ENCODE measurements at regions not wholly inside any gene's neighbourhood (a gene's known extent, or its start where the extent isn't known, plus 50 kb on each side); places are given as distances from the start of the nearest gene placed in this dataset.
A peak's percentile ranks its signal among the peaks of the same experiment; 100 is the strongest.

DNA sequence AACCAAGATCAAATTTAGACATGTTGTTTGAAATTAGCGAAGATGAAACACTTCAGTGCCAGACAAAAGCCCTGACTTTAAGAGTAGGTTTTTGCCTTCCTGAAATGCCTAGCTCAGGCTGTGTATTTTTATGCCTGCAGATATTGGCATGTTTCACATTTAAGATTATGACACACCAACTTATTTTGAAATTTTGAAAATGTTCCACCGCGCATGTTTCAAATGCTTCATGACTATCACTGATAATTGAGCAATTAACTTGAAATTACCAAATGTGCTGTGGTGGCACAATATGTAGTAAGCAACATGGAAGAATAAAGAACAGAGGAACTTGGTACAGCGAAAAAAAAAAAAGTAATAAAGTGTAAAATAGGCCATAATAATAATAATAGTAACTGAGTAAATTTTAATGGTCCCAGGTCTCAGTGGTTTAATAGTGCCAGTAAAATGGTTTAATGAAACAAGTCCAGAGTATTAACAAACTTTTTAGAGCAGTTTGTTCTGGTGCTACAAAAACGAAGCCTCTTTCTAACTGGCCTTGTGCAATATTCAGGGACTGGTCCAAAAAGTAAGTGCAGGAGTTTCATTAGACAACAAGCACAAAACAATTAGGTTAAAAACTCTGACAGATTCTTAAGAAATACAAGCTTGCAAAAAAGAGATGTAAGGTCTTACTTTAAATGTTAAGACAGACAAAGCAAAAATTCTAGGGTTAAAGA is 112.5 kb upstream of the SOX6 start:
- no peak for TF ChIP-seq EZH2 (IDR thresholded peaks at IDR 0.05; ENCODE audit: low read length, missing control alignments)
- TF ChIP-seq, protein P1, sequence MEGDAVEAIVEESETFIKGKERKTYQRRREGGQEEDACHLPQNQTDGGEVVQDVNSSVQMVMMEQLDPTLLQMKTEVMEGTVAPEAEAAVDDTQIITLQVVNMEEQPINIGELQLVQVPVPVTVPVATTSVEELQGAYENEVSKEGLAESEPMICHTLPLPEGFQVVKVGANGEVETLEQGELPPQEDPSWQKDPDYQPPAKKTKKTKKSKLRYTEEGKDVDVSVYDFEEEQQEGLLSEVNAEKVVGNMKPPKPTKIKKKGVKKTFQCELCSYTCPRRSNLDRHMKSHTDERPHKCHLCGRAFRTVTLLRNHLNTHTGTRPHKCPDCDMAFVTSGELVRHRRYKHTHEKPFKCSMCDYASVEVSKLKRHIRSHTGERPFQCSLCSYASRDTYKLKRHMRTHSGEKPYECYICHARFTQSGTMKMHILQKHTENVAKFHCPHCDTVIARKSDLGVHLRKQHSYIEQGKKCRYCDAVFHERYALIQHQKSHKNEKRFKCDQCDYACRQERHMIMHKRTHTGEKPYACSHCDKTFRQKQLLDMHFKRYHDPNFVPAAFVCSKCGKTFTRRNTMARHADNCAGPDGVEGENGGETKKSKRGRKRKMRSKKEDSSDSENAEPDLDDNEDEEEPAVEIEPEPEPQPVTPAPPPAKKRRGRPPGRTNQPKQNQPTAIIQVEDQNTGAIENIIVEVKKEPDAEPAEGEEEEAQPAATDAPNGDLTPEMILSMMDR (conservative IDR thresholded peaks at IDR 0.05 in 1 of 2, IDR thresholded peaks at IDR 0.05 in 1 of 2; ENCODE audit: low read depth in 1 of 2, low read length in 2 of 2) = no peak
- H3K4me3 ChIP-seq (replicated peaks in 1 of 4; ENCODE audit: control extremely low read depth in 1 of 4, insufficient read depth in 1 of 4, low read depth in 3 of 4, low read length in 4 of 4) = no peak overlapping the region
- H3K36me3 ChIP-seq (ENCODE audit: control insufficient read depth, insufficient read depth, low read length) = no peaks in the 10 kb centered on the region
- H3K4me2 ChIP-seq (ENCODE audit: extremely low read depth, insufficient read depth, low read length) = no peak overlapping the region
- no peaks in the 10 kb centered on the region for H4K20me1 ChIP-seq (ENCODE audit: control insufficient read depth, extremely low read depth, insufficient read depth, low read length)
- H2AFZ ChIP-seq (ENCODE audit: low read length) = no peak overlapping the region
- H3K4me1 ChIP-seq (ENCODE audit: control insufficient read depth, extremely low read depth, insufficient read depth, low read length) = no peaks in the 10 kb centered on the region
- no peaks in the 10 kb centered on the region for H3K9me3 ChIP-seq (ENCODE audit: control insufficient read depth, insufficient read depth, low read depth, low read length)
- H3K27ac ChIP-seq (ENCODE audit: insufficient read depth, low read length) = no peak overlapping the region
- no peaks in the 10 kb centered on the region for H3K79me2 ChIP-seq (ENCODE audit: control insufficient read depth, insufficient read depth, low read length)
- no peak overlapping the region for H3K9ac ChIP-seq (ENCODE audit: insufficient read depth, low read length)
- no peaks in the 10 kb centered on the region for H3K27me3 ChIP-seq (ENCODE audit: control insufficient read depth, insufficient read depth, low read length)
- DNase-seq (ENCODE audit: low read depth in 2 of 2) = no peak

DNA sequence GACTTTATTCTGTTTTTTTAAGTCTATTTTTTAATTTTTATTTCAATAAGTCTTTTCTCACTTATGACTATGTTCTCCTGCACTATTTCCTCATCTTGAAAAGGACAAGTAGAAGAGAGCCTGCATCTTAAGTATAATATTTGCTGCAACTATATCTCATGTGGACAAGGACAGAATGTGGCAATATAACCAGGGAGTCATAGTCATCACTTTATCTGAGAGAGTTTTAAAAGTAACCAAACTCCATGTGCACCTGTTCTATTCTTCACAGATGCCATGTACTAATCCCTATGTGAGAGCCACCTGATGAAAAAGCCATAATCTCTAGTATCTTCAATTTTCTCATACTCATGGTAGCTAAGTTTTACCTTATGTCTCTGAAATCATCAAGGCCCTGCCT is 104.2 kb upstream of the SOX6 start:
- Histone ChIP-seq H3K27me3 (ENCODE audit: control insufficient read depth, insufficient read depth, low read length) (no peaks in the 10 kb centered on the region), H2AFZ (ENCODE audit: low read length) (no peak overlapping the region), H3K9ac (ENCODE audit: insufficient read depth, low read length) (no peak overlapping the region), H3K27ac (ENCODE audit: insufficient read depth, low read length) (no peak overlapping the region), H3K4me2 (ENCODE audit: extremely low read depth, insufficient read depth, low read length) (no peak overlapping the region), H3K9me3 (ENCODE audit: control insufficient read depth, insufficient read depth, low read depth, low read length) (no peaks in the 10 kb centered on the region), H3K79me2 (ENCODE audit: control insufficient read depth, insufficient read depth, low read length) (no peaks in the 10 kb centered on the region), H3K36me3 (ENCODE audit: control insufficient read depth, insufficient read depth, low read length) (no peaks in the 10 kb centered on the region), H4K20me1 (ENCODE audit: control insufficient read depth, extremely low read depth, insufficient read depth, low read length) (no peaks in the 10 kb centered on the region), H3K4me3 (replicated peaks in 1 of 4; ENCODE audit: control extremely low read depth in 1 of 4, insufficient read depth in 1 of 4, low read depth in 3 of 4, low read length in 4 of 4) (no peak overlapping the region), H3K4me1 (ENCODE audit: control insufficient read depth, extremely low read depth, insufficient read depth, low read length) (no peaks in the 10 kb centered on the region)
- DNase-seq (ENCODE audit: low read depth in 2 of 2) = no peak
- no peak for TF ChIP-seq EZH2 (IDR thresholded peaks at IDR 0.05; ENCODE audit: low read length, missing control alignments)
- TF ChIP-seq, protein P1 (conservative IDR thresholded peaks at IDR 0.05 in 1 of 2, IDR thresholded peaks at IDR 0.05 in 1 of 2; ENCODE audit: low read depth in 1 of 2, low read length in 2 of 2) = no peak

DNA sequence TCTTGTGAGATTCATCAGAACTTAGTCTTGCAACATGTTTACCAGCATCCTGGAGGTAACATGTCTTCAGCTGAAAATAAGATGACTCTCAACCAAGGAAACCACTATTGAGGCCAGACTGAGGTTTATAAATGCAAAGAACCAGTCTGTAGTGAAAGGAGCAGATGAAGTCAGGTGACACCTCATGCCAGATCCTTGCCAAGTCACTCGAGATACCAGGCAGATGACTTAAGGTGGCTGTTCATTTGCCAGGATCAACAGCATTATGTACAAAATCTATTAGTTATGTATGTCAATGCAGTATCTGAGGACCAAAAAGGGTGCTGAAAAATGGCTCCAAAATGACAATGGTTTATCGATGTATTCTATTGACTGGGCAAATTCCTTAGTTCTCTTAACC is 100.0 kb upstream of the SOX6 start:
- Histone ChIP-seq H3K4me2 (ENCODE audit: extremely low read depth, insufficient read depth, low read length) (no peak overlapping the region), H3K27ac (ENCODE audit: insufficient read depth, low read length) (no peak overlapping the region), H3K4me3 (replicated peaks in 1 of 4; ENCODE audit: control extremely low read depth in 1 of 4, insufficient read depth in 1 of 4, low read depth in 3 of 4, low read length in 4 of 4) (no peak overlapping the region), H4K20me1 (ENCODE audit: control insufficient read depth, extremely low read depth, insufficient read depth, low read length) (no peaks in the 10 kb centered on the region), H3K9ac (ENCODE audit: insufficient read depth, low read length) (no peak overlapping the region), H3K4me1 (ENCODE audit: control insufficient read depth, extremely low read depth, insufficient read depth, low read length) (no peaks in the 10 kb centered on the region), H3K36me3 (ENCODE audit: control insufficient read depth, insufficient read depth, low read length) (no peaks in the 10 kb centered on the region), H3K79me2 (ENCODE audit: control insufficient read depth, insufficient read depth, low read length) (no peaks in the 10 kb centered on the region), H2AFZ (ENCODE audit: low read length) (no peak overlapping the region), H3K9me3 (ENCODE audit: control insufficient read depth, insufficient read depth, low read depth, low read length) (no peaks in the 10 kb centered on the region), H3K27me3 (ENCODE audit: control insufficient read depth, insufficient read depth, low read length) (no peaks in the 10 kb centered on the region)
- no peak for TF ChIP-seq EZH2 (IDR thresholded peaks at IDR 0.05; ENCODE audit: low read length, missing control alignments)
- TF ChIP-seq, protein P1 (conservative IDR thresholded peaks at IDR 0.05 in 1 of 2, IDR thresholded peaks at IDR 0.05 in 1 of 2; ENCODE audit: low read depth in 1 of 2, low read length in 2 of 2) = no peak
- DNase-seq (ENCODE audit: low read depth in 2 of 2) = peak in 1 of 2 donors; percentile 12

Data from fibroblast of lung (primary cell).